Mucosa of descending colon (tissue), 3 donors: ENCODE measurements at regions not wholly inside any gene's neighbourhood (a gene's known extent, or its start where the extent isn't known, plus 50 kb on each side); places are given as distances from the start of the nearest gene placed in this dataset.

Experiments
- ATAC-seq: fragments of 200-7000 bp; cut with Tn5 transposase; one replicate; pipeline ENCODE4 v1.9.1; 2020; ENCODE audit warnings: mild to moderate bottlenecking, moderate library complexity
- DNase-seq, 3 donors: peaks; one replicate each; pipeline ENCODE4 v3.0.0-alpha.2; 2020
- H3K36me3 ChIP-seq: fragments of 200-600 bp; one replicate; pipeline ENCODE4 v1.8.0; 2021; ENCODE audit warnings: low read depth, mild to moderate bottlenecking
- H3K4me1 ChIP-seq: fragments of 200-600 bp; one replicate; pipeline ENCODE4 v1.8.0; 2021; ENCODE audit warnings: low read depth, mild to moderate bottlenecking
- H3K4me3 ChIP-seq: fragments of 200-600 bp; one replicate; pipeline ENCODE4 v1.8.0; 2021; ENCODE audit warnings: mild to moderate bottlenecking
- H3K9me3 ChIP-seq: fragments of 200-600 bp; one replicate; pipeline ENCODE4 v1.8.0; 2021; ENCODE audit warnings: mild to moderate bottlenecking
- CTCF ChIP-seq: fragments of 200-600 bp; IDR thresholded peaks from one replicate; pipeline ENCODE4 v1.8.0; 2022; ENCODE audit warnings: antibody characterized with exemption, mild to moderate bottlenecking
- intact Hi-C, 2 donors: fragments of 100-400 bp; cut with DNase I in 1 of 2; cut with micrococcal nuclease in 1 of 2; formaldehyde crosslinking; loops; one replicate each; pipeline versions ENCODE4 v1.11.0 to v1.11.1; 2022; cut with DNase I, micrococcal nuclease
- donor health status: DM: no; HTN: no; CAD: no; lungs with moderate emphysema.
- donor health status: DM: no; HTN: no; CAD: no.
- donor health status: DM: no; HTN: yes; CAD: no.

GRCh38 chr5:28516722-28517121, 1478.3 kb upstream of the CDH9 start:
- H3K36me3 ChIP-seq: no peaks in the 10 kb centered on the region
- intact Hi-C loops: no loop called here
- H3K9me3 ChIP-seq: peaks cover 24% of the 10 kb centered on the region
- no peaks in the 10 kb centered on the region for H3K4me1 ChIP-seq
- ATAC-seq: no peak
- TF ChIP-seq CTCF: no peak
- DNase-seq: no peak
- no peak overlapping the region for H3K4me3 ChIP-seq

- DNase-seq: no peak
- peaks cover 24% of the 10 kb centered on the region for H3K9me3 ChIP-seq
- intact Hi-C loops: no loop called here
- no peak overlapping the region for H3K4me3 ChIP-seq
- H3K36me3 ChIP-seq: no peaks in the 10 kb centered on the region
- no peak for TF ChIP-seq CTCF
- ATAC-seq: no peak
- no peaks in the 10 kb centered on the region for H3K4me1 ChIP-seq
Observed at GRCh38 chr5:28512648-28513047, 1474.3 kb upstream of the CDH9 start.

DNA sequence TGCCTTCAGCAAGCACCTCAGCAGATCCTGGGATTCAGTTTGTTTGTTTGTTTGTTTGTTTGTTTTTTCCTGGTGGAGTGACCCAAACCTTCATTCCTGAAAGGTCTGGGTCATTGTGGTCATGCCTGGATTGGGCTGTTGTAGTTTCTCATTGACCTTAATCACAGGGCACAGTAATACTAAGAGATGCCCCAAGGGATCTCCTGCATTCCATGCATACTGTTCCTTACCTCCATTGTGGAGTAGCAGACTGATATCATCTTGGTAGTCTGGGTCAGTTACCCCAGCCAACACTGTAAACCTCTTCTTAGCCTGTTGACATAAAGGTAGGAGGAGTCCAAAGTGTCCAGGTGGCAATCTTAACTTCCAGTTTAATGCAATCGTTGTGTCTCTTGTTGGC, 1466.7 kb upstream of the CDH9 start:
- no peak for ATAC-seq
- DNase-seq: no peak
- Histone ChIP-seq H3K9me3 (peaks cover 33% of the 10 kb centered on the region), H3K36me3 (no peaks in the 10 kb centered on the region), H3K4me3 (no peak overlapping the region), H3K4me1 (no peaks in the 10 kb centered on the region)
- TF ChIP-seq CTCF: no peak
- intact Hi-C loops: no loop called here

GRCh38 chr5:28500511-28500910, 1462.1 kb upstream of the CDH9 start:
- Histone ChIP-seq H3K4me1 (no peaks in the 10 kb centered on the region), H3K4me3 (no peak overlapping the region), H3K9me3 (peaks cover 13% of the 10 kb centered on the region), H3K36me3 (no peaks in the 10 kb centered on the region)
- TF ChIP-seq CTCF: no peak
- DNase-seq (no peak), ATAC-seq (no peak)
- intact Hi-C loops: no loop called here

- no peaks in the 10 kb centered on the region for H3K4me1 ChIP-seq
- DNase-seq (no peak), ATAC-seq (no peak)
- H3K36me3 ChIP-seq: no peaks in the 10 kb centered on the region
- TF ChIP-seq CTCF: no peak
- peaks cover 10% of the 10 kb centered on the region for H3K9me3 ChIP-seq
- intact Hi-C loops: no loop called here
- no peak overlapping the region for H3K4me3 ChIP-seq
Observed at GRCh38 chr5:28499766-28500290, 1461.4 kb upstream of the CDH9 start.

DNA sequence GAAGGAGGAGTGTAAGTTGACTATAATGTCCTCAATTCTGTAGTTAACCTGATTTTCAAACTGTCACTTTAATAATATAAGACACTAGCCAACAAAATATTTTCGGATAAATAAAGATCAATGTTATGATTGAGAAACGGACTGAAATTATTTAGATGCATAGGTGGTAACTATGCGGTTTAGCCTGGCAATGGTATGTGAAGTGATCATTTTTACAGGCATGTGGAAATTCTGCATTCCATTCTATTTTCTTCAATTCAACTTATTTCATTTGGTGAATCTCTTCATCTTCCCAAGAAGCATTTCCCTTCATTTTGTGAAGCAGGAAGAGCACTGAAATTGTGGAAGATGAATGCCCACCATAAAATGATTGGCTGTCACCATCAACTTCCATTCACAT, 1457.5 kb upstream of the CDH9 start:
- intact Hi-C loops: no loop called here
- Histone ChIP-seq H3K4me1 (no peaks in the 10 kb centered on the region), H3K9me3 (peaks cover 17% of the 10 kb centered on the region), H3K4me3 (no peak overlapping the region), H3K36me3 (no peaks in the 10 kb centered on the region)
- DNase-seq (no peak), ATAC-seq (no peak)
- TF ChIP-seq CTCF: no peak
